Activated CD4-positive, alpha-beta T cell treated with anti-CD3 and anti-CD28 coated beads for 48 hours (primary cell): ENCODE measurements at regions not wholly inside any gene's neighbourhood (a gene's known extent, or its start where the extent isn't known, plus 50 kb on each side); places are given as distances from the start of the nearest gene placed in this dataset.
A peak's percentile ranks its signal among the peaks of the same experiment; 100 is the strongest.

ENCODE experiments used
- DNase-seq: peaks from one replicate; pipeline ENCODE4 v3.0.0-alpha.2; 2020

GRCh38 chr6:45739058-45739457 is 276.6 kb downstream of the CLIC5 start:
- no peak for DNase-seq

GRCh38 chr6:45738057-45738455 is 277.6 kb downstream of the CLIC5 start:
- DNase-seq = peak; percentile 10

DNA sequence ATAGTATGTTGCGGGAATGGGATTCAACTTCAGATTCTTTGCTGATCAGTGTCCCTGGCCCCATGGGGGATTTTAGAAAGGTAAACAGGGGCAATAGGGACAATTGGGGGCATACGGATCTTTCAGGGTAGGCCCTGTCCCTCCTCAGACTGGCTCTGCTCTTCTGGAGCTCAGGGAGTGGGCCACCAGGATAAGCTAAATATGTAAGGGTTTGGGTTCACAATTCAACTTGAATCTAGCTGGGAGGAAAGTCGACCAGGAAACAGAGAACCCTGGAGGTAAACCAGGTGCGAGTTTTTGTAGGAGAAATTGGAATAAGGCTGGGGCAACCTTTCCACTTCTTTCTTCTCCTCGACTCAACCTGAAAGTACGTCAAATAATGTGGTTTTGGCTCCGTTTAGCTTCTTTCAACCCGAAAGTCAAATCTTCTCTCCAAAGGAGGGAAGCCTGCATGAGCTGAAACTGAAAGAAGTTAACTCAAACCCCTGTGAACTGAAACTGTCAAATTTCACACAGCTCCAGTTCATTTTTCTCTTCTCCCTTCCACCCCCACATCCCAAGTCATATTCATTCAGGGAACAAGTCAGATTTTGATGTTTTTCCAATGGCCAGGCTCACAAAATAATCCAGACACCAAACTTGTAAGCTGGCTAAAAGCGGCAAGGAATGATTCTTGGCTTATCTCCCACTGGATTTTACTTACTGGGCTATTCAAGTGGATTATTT is 278.2 kb downstream of the CLIC5 start:
- peak; percentile 16 for DNase-seq

GRCh38 chr6:45736134-45736533 is 279.5 kb downstream of the CLIC5 start:
- DNase-seq = peak; percentile 39

GRCh38 chr6:45732731-45733130 is 282.9 kb downstream of the CLIC5 start:
- no peak for DNase-seq

DNA sequence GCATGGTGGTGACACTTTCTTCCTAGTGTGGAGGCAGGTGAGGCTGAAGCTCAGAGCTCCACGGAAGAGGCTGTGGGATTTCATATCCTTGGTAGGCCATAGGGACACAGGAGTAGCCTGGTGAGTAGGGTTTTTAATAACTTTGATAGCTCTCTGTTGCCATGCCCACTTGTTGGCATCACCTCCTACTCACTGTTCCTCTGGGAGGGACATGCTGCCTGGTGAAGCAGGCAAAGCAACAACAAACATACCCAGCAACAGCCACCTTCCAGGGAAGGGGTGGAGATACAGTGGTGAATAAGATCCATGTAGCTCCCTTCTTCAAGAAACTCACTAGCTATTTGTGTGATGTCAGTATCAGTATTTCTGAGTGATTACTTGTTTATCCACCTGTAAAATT is 285.4 kb downstream of the CLIC5 start:
- no peak for DNase-seq

DNA sequence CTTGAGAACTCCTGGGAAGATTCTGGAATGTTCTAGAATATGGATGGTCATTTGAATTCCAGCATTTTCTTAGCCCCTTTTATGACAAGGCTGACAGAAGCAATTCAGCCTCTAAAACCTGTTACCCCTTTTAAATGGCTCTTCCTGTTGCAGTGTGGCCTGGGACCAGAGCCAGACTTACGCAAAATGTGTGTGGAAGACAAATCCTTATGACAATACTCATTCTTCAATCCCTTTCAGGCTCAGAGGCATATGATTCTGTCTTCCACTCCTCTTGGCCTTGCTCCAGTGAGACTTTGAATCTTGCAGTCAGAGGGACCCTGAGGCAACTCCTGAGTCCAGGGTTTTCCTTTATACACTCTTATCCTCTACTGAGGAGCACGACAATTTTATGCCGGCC is 287.0 kb downstream of the CLIC5 start:
- no peak for DNase-seq

GRCh38 chr6:45727819-45728449 is 287.7 kb downstream of the CLIC5 start:
- DNase-seq = no peak

DNA sequence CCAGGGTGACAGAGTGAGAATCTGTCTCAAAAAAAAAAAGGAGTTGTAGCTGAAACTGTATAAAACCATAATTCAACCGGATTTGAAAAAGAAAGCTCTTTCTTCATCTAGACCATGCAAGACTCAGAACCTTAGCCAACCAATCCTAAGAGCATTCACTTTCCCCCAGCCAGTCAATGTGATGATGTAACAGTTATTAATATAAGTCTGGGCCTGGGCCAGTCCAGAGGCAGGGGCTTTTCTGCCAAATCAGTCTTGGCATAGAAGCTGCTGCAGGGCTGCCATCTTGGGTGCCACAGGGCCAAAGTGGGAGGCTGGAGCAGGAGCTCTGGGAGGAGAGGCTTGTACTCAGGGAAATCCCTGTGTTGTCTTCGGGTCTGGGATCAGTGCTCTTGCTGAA is 288.4 kb downstream of the CLIC5 start:
- no peak for DNase-seq

GRCh38 chr6:45726444-45726843 is 289.2 kb downstream of the CLIC5 start:
- DNase-seq = no peak

DNA sequence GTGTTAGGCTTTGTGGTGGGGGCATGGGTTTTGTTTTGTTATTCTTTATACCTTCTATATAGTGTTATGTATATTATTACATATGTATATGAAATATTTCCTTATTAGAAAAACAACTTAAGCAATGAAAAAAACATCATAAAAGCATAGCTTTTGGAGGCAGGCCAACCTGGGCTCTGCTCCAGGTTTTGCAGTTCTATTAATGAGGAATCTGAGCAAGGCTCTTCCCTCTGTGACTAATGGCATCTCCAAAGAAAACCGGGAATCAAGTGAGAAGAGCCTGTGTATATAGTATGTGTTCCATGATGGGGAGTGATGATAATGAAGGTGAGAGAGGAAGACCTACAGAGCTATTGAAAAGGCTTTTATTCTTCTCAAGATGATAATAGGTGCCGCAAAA is 291.1 kb downstream of the CLIC5 start:
- DNase-seq = no peak

GRCh38 chr6:45724027-45724426 is 291.6 kb downstream of the CLIC5 start:
- DNase-seq = no peak

DNA sequence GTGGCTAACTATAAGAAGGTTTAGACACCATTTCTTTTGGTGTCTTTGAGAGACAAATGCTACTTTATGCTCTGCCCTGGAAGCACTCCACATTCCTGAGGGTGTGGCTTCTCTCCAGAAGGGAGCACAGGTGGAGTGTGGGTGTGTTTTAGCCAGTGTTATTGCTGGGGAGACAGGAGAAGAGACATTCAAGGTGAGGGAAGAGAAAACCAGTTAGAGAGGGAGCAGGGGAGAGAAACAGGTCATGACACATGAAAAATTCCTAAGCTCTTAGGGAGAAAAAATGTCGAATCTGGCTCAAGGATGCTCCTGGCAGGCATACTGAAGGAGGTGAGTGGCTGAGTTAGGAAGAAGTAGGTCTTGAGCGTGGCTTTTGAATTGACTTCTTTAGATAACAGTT is 292.8 kb downstream of the CLIC5 start:
- DNase-seq = no peak

DNA sequence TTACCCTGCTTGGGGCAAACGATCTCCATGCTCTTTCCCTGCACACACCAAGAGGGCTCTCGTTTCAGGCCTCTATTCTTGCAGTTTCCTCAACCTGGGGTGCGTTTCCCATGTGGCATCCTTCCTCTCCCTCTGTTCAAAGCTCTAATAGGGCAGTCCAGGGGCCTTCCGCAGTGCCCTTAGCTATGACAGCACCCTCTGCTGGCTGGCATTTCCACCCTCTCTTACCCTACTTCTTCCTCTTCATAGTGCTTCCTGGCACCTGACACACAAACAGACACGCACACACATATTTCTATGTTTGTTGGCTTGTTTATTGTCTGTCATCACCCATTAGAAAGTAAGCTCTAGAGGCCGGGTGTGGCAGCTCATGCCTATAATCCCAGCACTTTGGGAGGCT is 294.0 kb downstream of the CLIC5 start:
- no peak for DNase-seq

- no peak for DNase-seq
Observed at GRCh38 chr6:45718871-45719270, 296.8 kb downstream of the CLIC5 start.

DNA sequence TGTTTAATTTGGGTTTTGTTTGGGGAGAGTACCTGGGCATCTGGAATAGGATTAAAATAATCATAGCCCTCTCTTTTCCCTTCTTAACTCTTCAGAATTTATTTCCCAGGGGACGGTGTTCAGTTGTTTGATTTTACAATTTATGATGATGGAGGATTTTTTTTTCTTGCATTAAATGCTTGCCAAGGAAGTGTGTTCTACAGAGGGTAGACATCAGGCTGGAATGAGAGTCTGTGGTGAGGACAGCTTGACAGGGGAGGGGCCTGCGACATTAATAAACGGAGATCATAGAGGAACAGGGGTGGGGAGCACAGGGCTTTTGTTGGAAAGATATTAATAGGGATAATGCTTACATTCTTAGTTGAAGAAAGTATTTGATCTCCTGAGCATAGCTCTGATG is 297.5 kb downstream of the CLIC5 start:
- DNase-seq = no peak

- no peak for DNase-seq
Observed at GRCh38 chr6:45717715-45718114, 297.9 kb downstream of the CLIC5 start.

- no peak for DNase-seq
Observed at GRCh38 chr6:45717027-45717426, 298.6 kb downstream of the CLIC5 start.

DNA sequence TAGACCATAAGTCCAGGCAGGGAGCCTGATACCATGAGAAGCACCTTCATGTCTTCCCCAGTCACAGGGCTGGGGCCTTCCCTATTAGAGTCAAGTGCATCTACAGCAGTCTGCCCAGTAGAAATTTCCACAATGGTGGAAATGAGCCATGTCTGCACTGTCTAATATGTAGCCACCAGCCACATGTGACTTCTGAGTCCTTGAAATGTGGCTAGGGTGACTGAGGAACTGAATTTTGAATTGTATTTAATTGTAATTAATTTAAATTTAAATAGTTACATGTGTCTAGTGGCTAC is 300.2 kb downstream of the CLIC5 start:
- peak; percentile 36 for DNase-seq

DNA sequence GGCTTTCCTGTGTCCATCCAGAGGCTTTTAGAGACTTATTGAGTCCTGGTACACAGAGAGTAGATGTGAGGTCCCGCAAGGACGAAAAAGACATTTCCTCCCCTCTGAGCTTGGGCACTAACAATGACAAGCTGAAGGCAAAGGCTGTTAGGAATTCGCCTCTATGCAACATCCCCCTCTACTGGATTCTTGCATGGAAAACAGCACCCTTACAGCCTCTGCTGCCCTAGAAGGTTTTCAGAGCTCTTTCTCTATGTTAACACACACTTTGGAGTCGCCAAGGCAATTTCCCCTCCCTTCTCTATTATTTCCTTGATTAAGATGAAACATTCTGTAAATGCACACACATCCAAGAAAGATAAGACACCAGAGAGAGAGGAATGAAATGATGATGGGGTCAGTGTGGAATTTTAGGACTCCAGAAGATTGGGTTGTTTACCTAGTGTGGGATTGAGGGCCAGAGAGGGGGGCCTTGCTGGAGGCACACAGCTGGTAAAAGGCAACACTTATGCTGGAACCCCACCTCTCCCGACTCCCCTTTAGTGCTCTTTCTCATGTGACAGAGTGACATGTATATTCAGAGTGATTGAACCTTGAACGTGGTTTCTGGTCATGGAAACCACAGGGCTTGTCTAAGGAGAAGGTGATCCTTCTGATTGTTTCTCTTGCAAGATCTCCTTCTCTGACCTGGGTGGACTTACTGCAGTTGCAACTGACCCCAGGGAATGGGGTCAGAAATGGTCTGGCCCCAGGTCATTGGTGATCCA is 300.7 kb downstream of the CLIC5 start:
- peak; percentile 42 for DNase-seq

- peak; percentile 60 for DNase-seq
Observed at GRCh38 chr6:45714006-45714730, 301.5 kb downstream of the CLIC5 start.
